Aorta (tissue), 5 donors: ENCODE measurements at regions not wholly inside any gene's neighbourhood (a gene's known extent, or its start where the extent isn't known, plus 50 kb on each side); places are given as distances from the start of the nearest gene placed in this dataset.

Source experiments
- ATAC-seq: fragments of 200-7000 bp; cut with Tn5 transposase; one replicate; pipeline ENCODE4 v1.9.1; 2022; ENCODE audit warnings: moderate library complexity; ENCODE audit not compliant: low FRiP score
- DNase-seq, 2 donors: peaks; one replicate each; pipeline ENCODE4 v3.0.0-alpha.2; 2020
- H3K27ac ChIP-seq, 2 donors: one replicate each; pipeline ENCODE4 v1.5.1; 2013; ENCODE audit warnings: low read length in 2 of 2, mild to moderate bottlenecking in 2 of 2, moderate library complexity in 2 of 2, control low read depth in 1 of 2, inconsistent platforms in 1 of 2, low read depth in 1 of 2
- H3K27me3 ChIP-seq, 2 donors: one replicate each; pipeline ENCODE4 v1.6.1; 2013; ENCODE audit warnings: control low read depth in 1 of 2, low read length in 1 of 2, mild to moderate bottlenecking in 1 of 2, moderate library complexity in 1 of 2; ENCODE audit not compliant: insufficient read depth in 2 of 2, control insufficient read depth in 1 of 2
- H3K36me3 ChIP-seq, 2 donors: one replicate each; pipeline ENCODE4 v1.6.1; 2013; ENCODE audit warnings: control low read depth in 1 of 2, low read length in 1 of 2, mild to moderate bottlenecking in 1 of 2; ENCODE audit not compliant: insufficient read depth in 2 of 2, control insufficient read depth in 1 of 2
- H3K4me1 ChIP-seq, 2 donors: one replicate each; pipeline ENCODE4 v1.6.1; 2013; ENCODE audit warnings: low read length in 2 of 2, control low read depth in 1 of 2, mild to moderate bottlenecking in 1 of 2, moderate library complexity in 1 of 2; ENCODE audit not compliant: insufficient read depth in 2 of 2, control insufficient read depth in 1 of 2
- H3K4me3 ChIP-seq, 2 donors: one replicate each; pipeline ENCODE4 v1.5.1; 2013; ENCODE audit warnings: low read length in 2 of 2, control low read depth in 1 of 2, mild to moderate bottlenecking in 1 of 2
- H3K9me3 ChIP-seq: one replicate; pipeline ENCODE4 v1.6.1; 2013; ENCODE audit warnings: mild to moderate bottlenecking, low read length; ENCODE audit not compliant: control insufficient read depth
- WGBS, 2 donors: extraction: QIAGEN DNeasy Blood & Tissue Kit; methylation state at CpG; one replicate each; pipeline ENCODE4 v1.1.7; 2013; 5-methylcytosine and 5-hydroxymethylcytosine counted together
- intact Hi-C, 2 donors: fragments of 100-400 bp; cut with DNase I; formaldehyde crosslinking; loops; one replicate each; pipeline versions ENCODE4 v1.14.2 to v1.15.0; 2022
- donor health status: healthy with polysubstance abuse.
- donor health status: Bipolar disorder and iron deficiency.
- donor health status: DM: no; HTN: no; CAD: no.
- donor health status: DM: no; HTN: no; CAD: no.
- donor health status: DM: yes; HTN: yes; CAD: no.

- H3K4me3 ChIP-seq = no peak overlapping the region
- H3K27me3 ChIP-seq = peaks cover 0 to 2% of the 10 kb centered on the region in 2 donors
- ATAC-seq (no peak), DNase-seq (no peak)
- H3K27ac ChIP-seq = no peak overlapping the region
- no peaks in the 10 kb centered on the region for H3K36me3 ChIP-seq
- intact Hi-C loops = no loop called here
- 91 to 93% methylated on average over 16 of the region's 16 CpGs for WGBS, 2 donors
- H3K9me3 ChIP-seq = no peaks in the 10 kb centered on the region
- H3K4me1 ChIP-seq = no peaks in the 10 kb centered on the region
These were observed 346.3 kb upstream of the ADARB2 start for GRCh38 chr10:2083591-2083990.

DNA sequence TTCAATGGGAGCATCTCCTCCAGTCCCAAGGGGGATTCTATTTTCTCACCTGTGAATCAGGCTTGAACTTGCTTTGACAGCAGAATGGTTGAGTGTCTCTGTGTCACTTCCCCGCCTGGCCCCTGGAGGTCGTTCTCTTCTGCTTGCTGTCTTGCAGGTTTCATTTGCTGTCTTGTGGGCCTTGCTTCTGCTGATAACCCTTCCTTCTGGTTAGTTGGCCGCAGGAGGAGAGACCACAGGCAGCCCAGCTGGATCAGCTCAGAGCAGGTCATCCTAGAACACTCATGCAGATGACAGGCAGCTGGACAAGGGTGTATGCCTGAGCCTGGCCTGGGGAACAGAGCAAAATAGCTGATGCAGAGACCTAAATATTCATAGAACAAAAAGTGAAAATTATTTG, 344.2 kb upstream of the ADARB2 start:
- ATAC-seq = no peak
- intact Hi-C loops = no loop called here
- H3K27me3 ChIP-seq = peaks cover 0 to 2% of the 10 kb centered on the region in 2 donors
- H3K36me3 ChIP-seq = no peaks in the 10 kb centered on the region
- no peaks in the 10 kb centered on the region for H3K4me1 ChIP-seq
- 39 to 45% methylated on average over 3 of the region's 3 CpGs for WGBS, 2 donors
- no peak for DNase-seq
- H3K27ac ChIP-seq = no peak overlapping the region
- no peak overlapping the region for H3K4me3 ChIP-seq
- no peaks in the 10 kb centered on the region for H3K9me3 ChIP-seq

DNA sequence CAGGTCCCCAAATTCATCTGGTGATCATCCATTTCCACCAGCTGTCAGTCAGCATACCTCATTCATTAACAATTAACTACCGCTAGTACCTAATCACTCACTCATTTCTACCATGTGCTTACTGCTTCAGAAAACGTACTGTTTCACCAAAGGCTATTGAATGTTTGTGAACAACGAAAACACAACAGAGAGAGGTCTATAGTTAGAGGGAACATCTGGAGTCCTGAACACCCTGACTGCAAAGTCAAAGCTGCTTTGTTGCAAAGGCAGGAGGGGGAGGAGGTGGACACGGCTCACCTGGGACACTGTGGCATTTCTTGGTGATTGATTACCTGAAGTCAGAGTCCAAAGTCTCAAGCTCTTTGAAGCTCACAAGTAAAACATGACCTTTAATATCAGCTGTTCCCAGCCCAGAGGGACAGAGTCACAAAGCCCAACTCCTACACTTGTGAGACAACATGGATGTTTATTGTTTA, 342.3 kb upstream of the ADARB2 start:
- Histone ChIP-seq H3K4me1 (no peaks in the 10 kb centered on the region), H3K36me3 (no peaks in the 10 kb centered on the region), H3K4me3 (no peak overlapping the region), H3K27me3 (peaks cover 0 to 2% of the 10 kb centered on the region in 2 donors), H3K27ac (no peak overlapping the region), H3K9me3 (no peaks in the 10 kb centered on the region)
- DNase-seq = no peak
- no peak for ATAC-seq
- intact Hi-C loops = no loop called here
- WGBS, 2 donors = 16 to 17% methylated on average over 4 of the region's 4 CpGs

GRCh38 chr10:2077231-2077630, 339.9 kb upstream of the ADARB2 start:
- no peaks in the 10 kb centered on the region for H3K36me3 ChIP-seq
- intact Hi-C loops = no loop called here
- H3K27ac ChIP-seq = no peak overlapping the region
- no peak for ATAC-seq
- no peaks in the 10 kb centered on the region for H3K9me3 ChIP-seq
- no peak overlapping the region for H3K4me3 ChIP-seq
- no peaks in the 10 kb centered on the region for H3K4me1 ChIP-seq
- DNase-seq = no peak
- peaks cover 0 to 2% of the 10 kb centered on the region in 2 donors for H3K27me3 ChIP-seq
- 48 to 53% methylated on average over 5 of the region's 5 CpGs for WGBS, 2 donors

DNA sequence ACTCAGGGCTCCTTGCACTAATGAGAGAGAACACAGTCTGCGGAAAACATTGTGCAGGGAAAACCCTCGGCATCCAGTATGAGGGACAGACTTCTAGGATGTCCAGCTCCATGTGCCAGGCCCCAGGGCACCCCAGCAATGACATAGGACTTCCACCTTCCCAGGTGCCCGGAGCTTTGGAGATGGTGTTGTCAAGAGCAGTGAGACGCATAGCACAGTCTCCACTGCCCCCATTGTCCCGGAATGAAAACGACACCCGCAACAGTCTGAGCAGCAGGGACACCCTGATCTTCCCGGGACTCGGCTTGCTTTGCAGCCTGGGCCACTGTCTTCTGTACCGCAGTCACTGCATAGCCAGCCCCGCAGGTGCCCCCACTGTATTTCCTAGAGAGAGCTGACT, 339.2 kb upstream of the ADARB2 start:
- WGBS, 2 donors = 85 to 88% methylated on average over 11 of the region's 11 CpGs
- Histone ChIP-seq H3K27me3 (peaks cover 0 to 2% of the 10 kb centered on the region in 2 donors), H3K4me3 (no peak overlapping the region), H3K27ac (no peak overlapping the region), H3K9me3 (no peaks in the 10 kb centered on the region), H3K4me1 (no peaks in the 10 kb centered on the region), H3K36me3 (no peaks in the 10 kb centered on the region)
- intact Hi-C loops = no loop called here
- DNase-seq (no peak), ATAC-seq (no peak)

GRCh38 chr10:2067015-2067414, 329.7 kb upstream of the ADARB2 start:
- no peak overlapping the region for H3K27ac ChIP-seq
- no peak overlapping the region for H3K4me3 ChIP-seq
- no peaks in the 10 kb centered on the region for H3K27me3 ChIP-seq
- WGBS, 2 donors = 65 to 66% methylated on average over 2 of the region's 2 CpGs
- no peak for DNase-seq
- H3K9me3 ChIP-seq = no peaks in the 10 kb centered on the region
- no peaks in the 10 kb centered on the region for H3K4me1 ChIP-seq
- H3K36me3 ChIP-seq = no peaks in the 10 kb centered on the region
- ATAC-seq = no peak
- intact Hi-C loops = no loop called here

- Histone ChIP-seq H3K9me3 (peaks cover 1% of the 10 kb centered on the region), H3K4me1 (no peaks in the 10 kb centered on the region), H3K4me3 (no peak overlapping the region), H3K27me3 (peaks cover 0 to 2% of the 10 kb centered on the region in 2 donors), H3K27ac (no peak overlapping the region), H3K36me3 (no peaks in the 10 kb centered on the region)
- DNase-seq (no peak), ATAC-seq (no peak)
- 48 to 66% methylated on average over 3 of the region's 3 CpGs for whole genome bisulfite sequencing, 2 donors
- intact Hi-C loops = no loop called here
These were observed 317.4 kb upstream of the ADARB2 start for GRCh38 chr10:2054728-2055127.

GRCh38 chr10:2053805-2054204, 316.5 kb upstream of the ADARB2 start:
- no peaks in the 10 kb centered on the region for H3K4me1 ChIP-seq
- H3K27me3 ChIP-seq = no peaks in the 10 kb centered on the region
- ATAC-seq (no peak), DNase-seq (no peak)
- no peak overlapping the region for H3K27ac ChIP-seq
- intact Hi-C loops = no loop called here
- no peaks in the 10 kb centered on the region for H3K36me3 ChIP-seq
- H3K4me3 ChIP-seq = no peak overlapping the region
- WGBS, 2 donors = 70 to 78% methylated on average over 5 of the region's 5 CpGs
- peaks cover 1% of the 10 kb centered on the region for H3K9me3 ChIP-seq

- Histone ChIP-seq H3K27ac (no peak overlapping the region), H3K4me3 (no peak overlapping the region), H3K36me3 (no peaks in the 10 kb centered on the region), H3K27me3 (no peaks in the 10 kb centered on the region), H3K4me1 (no peaks in the 10 kb centered on the region), H3K9me3 (no peaks in the 10 kb centered on the region)
- WGBS, 2 donors = 85 to 86% methylated on average over 7 of the region's 7 CpGs
- no peak for ATAC-seq
- intact Hi-C loops = no loop called here
- DNase-seq = no peak
These were observed 313.8 kb upstream of the ADARB2 start for GRCh38 chr10:2051108-2051507.
